Keratinocyte (primary cell): ENCODE measurements at regions not wholly inside any gene's neighbourhood (a gene's known extent, or its start where the extent isn't known, plus 50 kb on each side); places are given as distances from the start of the nearest gene placed in this dataset.

Source experiments
- CTCF ChIP-seq, 3 experiments: IDR thresholded peaks in 1 of 3; conservative IDR thresholded peaks in 1 of 3; optimal IDR thresholded peaks in 1 of 3; 2 replicates in 2 of 3; 3 replicates in 1 of 3; pipeline versions ENCODE3 to v1.5.1; 2011; ENCODE audit warnings: low read length in 3 of 3, mild to moderate bottlenecking in 3 of 3, moderate library complexity in 2 of 3, control low read depth in 1 of 3, inconsistent platforms in 1 of 3; ENCODE audit not compliant: insufficient read depth in 2 of 3; ENCODE audit errors: extremely low read depth in 1 of 3
- EZH2 ChIP-seq: IDR thresholded peaks from one replicate; pipeline ENCODE4 v1.6.1; 2012; ENCODE audit warnings: inconsistent platforms, mild to moderate bottlenecking, low read length, moderate library complexity

GRCh38 chr6:103273048-103273447 is 1586.7 kb downstream of the HACE1 start:
- TF ChIP-seq CTCF (optimal IDR thresholded peaks at IDR 0.05 in 1 of 3, IDR thresholded peaks at IDR 0.05 in 1 of 3, conservative IDR thresholded peaks at IDR 0.05 in 1 of 3; ENCODE audit: extremely low read depth in 1 of 3, insufficient read depth in 2 of 3, low read length in 3 of 3) = peak in 1 of 3 experiments; percentile 35
- no peak for TF ChIP-seq EZH2
